GM21737 (cell line): ENCODE measurements at regions not wholly inside any gene's neighbourhood (a gene's known extent, or its start where the extent isn't known, plus 50 kb on each side); places are given as distances from the start of the nearest gene placed in this dataset.
"Not testable (repeated sequence)": the region's sequence is repeated elsewhere in the genome, so short reads cannot be mapped to it uniquely, and the experiment has no call there.

ENCODE experiments used
- ATAC-seq: cut with Tn5 transposase; IDR thresholded peaks from one replicate; pipeline ENCODE4 v1.9.1; 2021; ENCODE audit warnings: mild to moderate bottlenecking, moderate library complexity; ENCODE audit not compliant: unreplicated experiment

DNA sequence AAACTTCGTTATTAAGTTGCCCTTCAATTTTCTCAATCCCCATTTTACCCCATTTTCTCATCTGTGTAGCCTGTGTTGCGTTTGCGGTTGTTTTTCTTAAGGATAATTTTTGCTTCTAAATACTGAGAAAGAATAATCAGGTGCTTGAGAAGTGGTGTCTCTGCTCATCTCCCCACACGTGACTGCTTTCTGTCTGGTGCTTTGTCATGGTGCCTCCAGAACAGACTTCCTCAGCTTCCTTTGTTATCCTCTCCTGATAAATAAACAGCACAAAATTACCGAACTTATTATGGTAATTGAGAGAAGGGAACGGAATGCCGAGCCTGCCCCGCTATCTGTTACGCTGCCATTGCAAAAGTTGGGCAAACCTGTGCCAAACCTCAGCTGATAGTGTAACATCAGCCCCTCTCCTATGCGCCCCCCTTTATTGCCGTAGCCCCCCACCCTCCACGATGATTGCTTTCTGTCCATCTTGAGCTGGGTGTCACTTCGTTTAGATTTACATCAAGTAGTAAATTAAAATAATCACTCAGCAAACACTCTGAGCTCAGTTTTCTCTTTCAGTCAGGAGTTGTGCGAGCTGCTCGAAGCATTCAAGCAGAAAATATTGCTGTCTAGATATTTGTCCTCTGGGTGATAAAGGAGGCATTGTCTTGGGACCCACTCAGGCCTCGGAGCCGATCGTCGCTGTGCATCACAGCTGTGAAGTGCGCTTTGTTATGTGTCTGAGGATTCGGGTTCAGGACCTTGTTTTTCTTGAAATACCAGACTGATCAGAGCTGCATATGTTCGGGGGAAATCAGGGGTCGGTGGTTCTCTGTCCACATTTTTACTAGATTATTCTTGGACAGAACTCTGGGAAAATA, 1008.5 kb upstream of the FANCL start:
- no peak for ATAC-seq

DNA sequence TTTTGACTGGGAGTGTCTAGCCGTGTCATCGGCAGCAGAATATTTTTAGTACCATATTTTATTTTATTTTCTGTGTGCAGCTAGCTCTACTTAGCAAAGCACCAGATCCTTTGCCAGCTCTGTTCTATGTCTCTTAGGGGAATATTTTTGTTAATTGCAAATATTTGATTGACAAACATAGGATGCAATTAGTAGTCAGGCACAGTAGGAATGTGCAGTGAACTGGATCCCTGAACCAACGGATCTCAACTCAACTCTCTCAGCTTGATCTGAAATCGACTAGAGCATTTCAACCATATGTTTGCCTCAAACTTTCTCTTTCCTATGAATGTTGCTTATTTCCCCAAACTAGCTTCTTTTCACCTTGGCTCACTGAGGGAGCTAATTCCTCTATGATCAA, 998.0 kb upstream of the FANCL start:
- ATAC-seq, result no peak

DNA sequence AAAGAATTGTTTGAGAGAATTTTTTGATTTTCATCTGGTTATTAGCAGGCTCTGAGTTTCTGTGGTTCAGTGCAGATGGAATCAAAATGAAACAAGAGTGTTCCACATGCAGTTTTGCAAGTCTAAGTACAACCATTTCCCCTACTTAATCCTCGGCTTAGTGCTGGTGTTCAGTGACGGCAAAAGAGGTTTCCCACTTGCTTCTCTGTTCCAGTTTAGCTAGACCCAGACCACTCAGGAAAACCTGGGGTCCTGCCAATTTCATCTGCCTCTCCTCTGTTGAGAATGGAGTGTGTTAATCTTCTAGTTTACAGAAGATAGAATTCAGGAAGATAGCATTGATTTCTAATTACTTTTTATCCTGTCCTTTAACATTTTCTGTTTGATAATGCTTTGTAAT, 996.2 kb upstream of the FANCL start:
- no peak for ATAC-seq

DNA sequence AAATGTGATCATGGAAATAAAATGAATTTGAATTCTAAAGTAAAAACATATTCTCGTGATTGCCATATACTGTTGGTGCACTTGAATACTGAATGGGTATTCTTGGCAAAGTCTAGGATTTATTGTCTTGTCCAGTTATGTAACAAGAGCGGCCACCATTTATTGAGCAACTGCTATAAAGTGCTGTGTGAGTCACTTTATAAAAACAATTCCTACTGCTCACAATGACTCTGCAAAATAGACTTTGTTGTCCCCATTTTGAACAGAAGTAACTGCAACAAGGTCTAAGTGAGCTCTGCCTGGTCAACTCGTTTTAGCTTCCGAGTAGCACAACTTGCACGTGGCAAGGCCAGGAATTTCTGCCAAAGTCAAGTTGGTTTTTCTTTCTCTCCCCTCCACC, 995.6 kb upstream of the FANCL start:
- no peak for ATAC-seq

DNA sequence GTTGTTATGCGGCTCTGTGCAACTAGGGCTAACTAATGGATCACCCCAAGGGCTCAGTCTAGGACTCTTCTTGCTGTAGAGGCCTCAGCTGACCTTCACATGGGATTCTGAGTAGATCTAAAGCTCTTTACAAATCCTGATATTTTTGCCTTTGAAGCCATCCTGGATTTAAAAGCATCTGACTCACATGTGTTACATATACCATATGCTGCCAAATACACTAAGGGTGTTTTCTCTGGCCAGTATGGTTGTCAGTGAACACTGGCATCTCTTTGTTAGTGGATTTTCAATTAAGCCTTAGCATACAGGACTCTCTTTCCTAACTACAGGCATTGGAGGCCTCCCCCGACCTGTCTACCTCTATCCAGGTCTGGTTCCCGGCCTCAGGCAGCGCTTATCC, 992.8 kb upstream of the FANCL start:
- no peak for ATAC-seq

DNA sequence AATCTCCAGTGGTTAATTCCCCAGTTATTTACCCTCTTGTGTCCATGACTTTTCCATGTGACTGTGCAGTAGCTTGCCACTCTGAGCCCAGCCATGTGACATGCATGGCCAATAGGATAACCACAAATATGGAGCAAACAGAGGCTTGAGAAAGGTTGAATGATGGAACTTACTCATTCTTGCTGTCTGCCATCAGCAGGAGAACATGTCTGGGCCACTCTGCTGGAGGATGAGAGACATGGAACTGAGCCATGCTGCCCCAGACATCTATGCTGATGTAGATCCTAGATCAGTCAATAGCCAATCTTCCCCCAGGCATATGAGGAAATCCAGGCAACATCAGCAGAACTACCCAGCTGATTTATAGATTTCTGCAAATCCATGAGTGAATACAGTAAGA, 992.3 kb upstream of the FANCL start:
- ATAC-seq, result no peak

DNA sequence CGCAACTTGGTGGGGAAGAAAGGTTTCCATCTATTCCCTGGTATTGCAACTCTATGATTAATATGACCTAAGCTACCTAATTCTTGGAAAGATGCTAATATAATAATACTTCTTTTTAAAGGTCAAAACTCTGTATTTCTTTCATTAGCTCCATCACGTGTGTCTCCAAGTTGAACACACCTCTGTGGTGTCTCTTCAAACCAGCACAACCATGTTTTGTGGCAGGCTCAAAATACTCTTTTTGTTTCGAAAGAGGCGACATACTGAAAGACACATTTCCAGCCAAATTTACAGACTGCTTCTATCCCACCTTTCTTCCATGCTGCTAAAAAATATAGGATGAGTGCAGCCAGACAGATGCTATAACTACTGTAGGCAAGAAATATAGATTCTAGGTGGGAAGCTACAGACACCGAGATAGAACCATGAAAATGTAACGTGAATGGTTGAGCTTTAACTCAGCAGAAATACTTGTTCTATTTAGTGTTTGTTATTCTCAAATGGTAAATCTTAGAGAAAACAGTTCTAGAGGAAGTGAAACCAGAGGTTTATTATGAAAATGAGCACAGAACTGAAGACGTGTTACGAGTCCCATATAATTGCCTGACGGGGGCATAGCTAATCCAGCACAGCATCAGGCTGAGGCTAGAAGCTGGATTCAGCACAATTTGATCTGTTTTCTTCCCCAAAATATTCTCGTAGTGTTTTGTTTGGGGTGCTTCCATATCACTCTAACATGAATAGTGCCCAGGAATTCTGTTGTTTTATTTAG, 991.5 kb upstream of the FANCL start:
- ATAC-seq, result peak; percentile 90

DNA sequence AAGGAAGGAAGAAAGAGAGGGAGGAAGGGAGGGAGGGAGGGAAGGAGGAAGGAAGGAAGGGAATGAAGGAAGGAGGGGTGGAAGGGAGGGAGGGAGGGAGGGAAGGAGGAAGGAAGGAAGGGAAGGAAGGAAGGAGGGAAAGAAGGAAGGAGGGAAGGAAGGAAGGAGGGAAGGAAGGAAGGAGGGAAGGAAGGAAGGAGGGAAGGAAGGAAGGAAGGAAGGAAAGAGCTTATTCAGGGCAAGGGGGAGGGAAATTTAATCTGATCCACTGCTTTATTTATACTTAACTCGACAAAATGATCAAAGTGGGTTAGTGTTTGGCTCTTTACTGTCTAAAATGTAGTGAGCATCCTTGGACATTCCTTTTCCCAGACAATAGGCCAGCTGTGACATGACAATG, 985.2 kb upstream of the FANCL start:
- not testable (repeated sequence) for ATAC-seq

DNA sequence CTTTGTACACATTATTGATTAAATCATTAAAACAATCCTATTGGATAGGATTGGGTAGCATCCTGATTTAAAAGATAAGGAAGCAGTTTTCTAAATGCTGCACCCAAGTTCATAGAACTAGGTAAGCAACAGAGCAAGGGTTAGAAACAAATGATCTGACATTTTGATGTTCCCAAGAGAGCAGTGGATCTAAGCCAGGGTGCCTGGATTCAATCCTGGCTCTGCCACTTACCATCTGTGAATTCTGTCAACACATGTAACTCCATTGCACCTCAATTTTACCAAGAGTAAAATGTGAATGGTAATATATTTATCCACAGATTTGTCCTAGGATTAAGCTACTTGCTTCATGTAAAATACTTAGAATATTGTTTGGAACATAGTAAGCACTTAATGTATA, 982.6 kb upstream of the FANCL start:
- ATAC-seq, result no peak

DNA sequence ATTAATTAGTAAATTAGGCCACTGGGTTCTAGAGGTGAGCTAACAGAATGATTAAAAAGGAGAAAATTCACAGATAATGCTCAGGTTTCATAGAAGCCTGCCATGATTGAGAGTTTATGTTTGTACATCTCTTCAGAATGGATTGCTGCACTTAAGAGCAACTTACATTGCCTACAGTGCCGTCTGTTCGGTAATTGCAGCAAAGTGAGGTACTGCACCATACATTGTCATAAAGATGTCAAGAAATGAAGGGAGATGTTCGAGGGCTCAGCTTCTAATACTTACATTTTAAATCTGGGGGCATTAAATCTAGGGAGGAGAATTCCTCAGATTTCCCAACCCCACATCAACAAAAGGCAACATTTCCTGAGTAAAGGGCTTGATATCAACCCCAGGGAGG, 976.2 kb upstream of the FANCL start:
- no peak for ATAC-seq

DNA sequence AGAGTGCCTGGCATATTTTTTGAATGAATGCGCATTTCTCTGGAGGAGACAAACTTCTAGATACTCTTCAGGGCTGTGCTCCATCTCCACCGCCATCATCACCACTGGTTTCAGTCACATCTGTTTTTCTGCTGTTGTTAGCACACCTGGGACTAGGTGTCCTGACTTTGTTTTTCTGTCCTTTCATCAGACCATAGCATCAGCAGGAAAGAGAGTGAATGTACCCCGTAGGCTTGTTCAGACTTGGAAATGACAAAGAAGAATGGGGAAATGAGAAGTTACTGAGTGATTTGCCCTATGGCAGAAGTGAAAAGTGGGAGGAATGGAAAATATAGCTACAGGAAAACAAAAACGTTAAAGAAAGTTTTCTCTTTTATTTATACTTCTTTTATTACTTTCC, 965.2 kb upstream of the FANCL start:
- no peak for ATAC-seq

DNA sequence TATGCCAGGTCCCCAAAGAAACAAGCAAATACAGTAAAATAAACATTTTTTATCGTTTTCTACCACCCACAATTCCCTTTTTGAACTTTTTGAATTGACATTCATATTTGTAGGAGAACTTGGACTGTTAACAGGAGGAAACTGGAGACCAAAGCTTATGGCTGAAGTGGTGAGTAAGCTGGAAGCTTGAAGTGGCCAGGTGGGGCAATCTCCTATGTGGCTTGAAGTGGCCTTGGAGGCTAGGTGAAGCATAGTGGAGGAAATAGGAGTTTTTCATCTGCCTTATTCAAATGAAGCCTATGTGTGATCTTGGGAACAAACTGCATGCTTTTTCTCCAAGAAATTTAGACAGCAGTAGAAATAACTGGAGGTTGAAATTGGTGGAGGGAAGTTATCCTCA, 962.9 kb upstream of the FANCL start:
- no peak for ATAC-seq

DNA sequence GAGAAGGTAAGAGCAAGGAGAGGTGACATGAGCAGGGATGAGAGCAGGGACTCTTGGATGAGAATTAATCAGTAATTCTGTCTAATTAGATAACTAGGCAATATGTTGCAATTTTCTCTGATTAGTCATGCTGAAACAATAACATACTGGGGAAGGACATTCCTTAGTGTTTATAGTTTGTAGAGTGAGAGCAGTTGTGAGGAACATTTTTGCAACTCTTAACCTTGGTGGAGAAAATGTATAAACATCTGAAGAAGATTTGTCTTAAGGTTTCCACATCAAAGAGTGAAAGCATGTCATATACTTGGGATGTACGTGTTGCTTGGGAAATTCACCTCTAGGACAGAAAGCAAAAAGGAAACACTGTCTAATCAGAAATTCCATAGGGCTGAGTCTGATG, 955.4 kb upstream of the FANCL start:
- no peak for ATAC-seq

DNA sequence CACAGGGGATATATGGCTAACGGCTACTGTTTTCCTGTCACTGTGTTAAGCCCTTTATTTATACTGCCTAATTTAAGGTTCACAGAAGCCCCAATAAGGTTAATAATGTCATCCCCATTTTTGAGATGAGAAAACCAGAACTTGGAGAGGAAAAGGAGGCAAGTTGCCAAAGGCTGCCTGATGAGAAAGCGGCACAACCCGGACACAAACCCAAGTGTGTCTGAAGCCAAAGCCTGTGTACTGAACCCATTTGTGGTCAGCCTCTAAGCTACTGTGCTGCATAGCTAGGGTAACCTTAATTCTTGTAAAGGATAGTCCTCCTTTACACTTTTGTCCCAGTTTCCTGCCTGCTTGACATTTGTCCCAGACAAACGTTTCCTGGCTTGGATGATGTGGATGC, 954.7 kb upstream of the FANCL start:
- no peak for ATAC-seq

DNA sequence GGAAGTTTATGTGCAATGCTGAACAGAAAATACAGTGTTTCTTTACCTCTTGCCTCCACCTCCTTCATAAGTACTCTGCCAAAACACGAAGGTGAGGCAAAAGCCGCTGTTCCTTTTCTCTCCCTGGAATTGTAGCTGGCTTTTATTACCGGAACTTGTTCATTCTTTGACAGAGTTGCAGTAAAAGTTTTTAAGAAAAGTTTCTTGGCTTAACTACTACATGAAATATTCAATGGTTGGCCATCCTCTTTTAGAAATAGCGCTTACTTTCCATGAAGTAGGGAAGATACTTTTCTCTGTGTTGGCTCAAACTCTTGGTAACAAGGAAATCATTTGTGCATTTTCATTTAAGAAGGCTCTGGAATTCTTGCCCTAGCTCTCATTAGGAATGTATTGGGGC, 950.7 kb upstream of the FANCL start:
- ATAC-seq, result no peak

DNA sequence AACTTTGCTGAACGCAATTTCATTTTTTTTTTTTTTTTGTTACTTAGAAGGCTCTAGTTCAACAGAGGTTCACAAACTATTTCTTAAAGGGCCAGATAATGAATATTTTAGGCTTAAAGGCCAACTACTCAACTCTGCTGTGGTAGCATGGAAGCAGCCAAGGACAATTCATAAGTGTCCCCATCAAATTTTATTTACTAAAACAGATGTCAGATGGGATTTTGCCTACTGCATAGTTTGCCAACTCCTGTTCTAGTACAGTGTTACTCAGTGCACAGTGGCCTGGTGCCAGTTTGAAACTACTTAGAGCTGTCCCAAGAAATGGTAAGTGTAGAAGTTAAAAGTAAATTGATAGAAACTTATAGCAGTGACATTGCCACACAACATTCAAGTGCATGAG, 949.4 kb upstream of the FANCL start:
- no peak for ATAC-seq

DNA sequence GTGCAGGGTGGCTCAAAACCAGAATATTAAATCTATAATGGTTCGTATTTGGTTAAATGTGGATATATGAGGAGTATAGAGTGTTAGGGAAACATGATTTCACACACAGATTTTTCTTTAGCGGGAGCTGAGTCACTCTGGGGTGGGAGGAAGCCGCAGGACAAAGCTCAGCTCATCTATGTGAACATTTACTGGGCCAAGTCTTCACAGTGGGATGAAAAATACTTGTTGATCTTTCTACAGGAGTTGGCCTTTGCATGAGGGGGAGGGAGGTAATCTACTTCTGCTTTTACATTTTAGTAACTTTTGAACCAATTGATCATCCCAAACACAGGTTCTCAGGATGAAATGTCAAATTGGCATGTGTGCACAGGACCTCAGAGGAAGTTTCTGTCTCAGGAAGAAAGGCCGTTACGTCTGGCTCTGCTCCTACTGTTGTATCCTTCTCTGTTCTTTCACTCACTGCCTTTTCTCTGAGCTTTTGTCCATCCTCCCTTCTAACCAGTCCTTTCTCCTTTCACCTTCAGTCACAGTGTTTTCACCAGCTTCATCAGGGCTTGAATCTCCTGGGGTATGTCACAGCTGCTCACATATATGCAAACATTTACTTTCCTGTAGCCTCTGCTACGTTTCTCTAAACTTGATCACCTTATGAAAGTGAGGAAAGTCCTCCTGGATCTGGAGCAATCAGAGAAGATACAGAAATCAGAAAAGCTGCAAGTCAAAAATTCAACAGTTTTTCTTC, 943.3 kb upstream of the FANCL start:
- no peak for ATAC-seq

DNA sequence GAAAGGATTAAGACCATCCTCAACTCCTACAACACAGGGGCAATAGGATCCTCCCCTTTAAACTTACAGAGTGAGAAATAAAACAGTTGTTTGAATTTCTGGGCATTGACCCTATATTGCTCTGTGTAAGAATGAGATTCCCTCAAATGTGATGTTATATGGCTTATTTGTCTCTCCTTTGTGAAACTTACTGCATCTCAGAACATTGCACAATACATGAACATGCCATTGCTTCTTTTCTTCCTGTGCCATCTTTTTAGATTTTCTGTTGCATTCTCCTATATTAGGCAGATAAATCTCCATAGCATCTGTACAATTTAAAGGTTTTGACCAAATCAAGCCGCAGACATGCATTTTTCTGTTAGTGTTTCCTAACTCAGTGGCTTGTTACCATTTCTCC, 941.9 kb upstream of the FANCL start:
- no peak for ATAC-seq

DNA sequence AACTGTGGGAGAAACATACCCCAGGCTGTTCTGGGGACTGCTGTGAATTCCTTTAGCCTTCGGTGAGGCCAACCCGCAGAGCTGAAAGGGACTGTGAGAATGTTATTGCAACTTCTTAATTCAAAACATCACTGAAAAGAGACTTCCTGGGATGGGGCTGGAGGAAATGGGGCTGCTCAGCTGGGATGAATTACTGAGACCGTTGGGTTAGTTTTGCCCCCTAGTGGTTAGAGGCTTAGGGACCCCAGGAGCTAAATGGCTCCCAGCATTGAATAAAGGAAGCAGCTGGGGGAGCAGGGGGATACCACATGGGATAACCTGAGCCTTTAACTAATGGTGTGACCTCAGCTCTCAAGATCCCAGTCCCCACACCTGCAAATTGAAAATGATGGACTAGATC, 941.1 kb upstream of the FANCL start:
- no peak for ATAC-seq

DNA sequence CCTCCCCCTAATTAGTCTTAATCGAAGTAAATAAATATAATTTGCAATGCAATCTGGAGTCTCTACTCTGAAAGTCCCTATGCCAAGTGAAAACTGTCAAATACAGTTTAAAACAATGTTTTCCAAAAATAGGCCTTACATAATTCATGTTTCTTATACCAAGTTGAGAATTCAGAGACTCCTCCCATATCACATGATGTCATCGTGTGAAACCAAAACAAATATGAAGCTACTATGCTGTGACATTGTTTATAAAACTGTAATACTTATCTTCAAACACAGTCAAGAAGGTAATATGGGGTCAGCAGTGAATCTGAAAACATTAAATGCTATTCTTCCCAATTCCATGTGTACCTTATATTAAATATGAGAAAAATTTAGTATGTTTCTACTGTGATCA, 940.2 kb upstream of the FANCL start:
- ATAC-seq, result no peak

DNA sequence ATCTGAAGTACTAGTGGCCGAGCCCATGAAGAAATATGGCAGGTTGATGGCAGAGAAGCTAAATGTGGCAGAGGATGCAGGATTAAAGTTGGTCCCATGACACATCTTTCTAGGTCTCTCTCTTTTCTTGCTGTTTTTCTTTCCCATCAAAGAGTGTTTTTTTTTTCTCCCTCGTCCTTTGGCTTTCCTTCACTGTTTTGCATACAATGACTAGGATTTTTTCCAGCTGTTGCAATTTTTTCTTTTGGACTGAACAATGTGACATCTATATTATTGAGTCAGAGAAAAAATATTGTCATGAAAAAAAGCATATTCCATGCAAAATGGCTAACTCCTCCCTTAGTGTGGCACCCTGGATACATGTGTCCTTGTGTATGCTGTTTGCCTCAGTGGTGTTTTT, 939.5 kb upstream of the FANCL start:
- ATAC-seq, result no peak

DNA sequence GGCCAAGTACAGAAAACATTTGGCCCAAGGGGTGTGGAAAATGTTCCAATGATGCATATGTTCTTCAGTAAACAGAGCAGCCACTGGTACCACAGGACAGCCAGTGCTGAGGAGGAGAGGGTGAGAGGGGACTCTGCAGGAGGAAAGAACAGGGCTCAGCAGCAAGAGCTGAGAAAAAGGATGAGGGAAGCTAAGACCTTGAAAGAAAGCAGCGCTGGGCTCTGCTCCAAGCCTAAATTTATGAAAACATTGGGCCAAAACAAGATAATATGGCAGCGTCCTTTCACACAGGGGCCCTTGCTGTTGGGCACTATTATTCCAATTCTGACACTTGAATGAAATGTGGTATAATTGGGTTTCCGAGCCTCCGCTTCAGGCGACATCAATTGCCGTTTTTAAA, 939.0 kb upstream of the FANCL start:
- no peak for ATAC-seq
